RWPE1 (cell line): ENCODE measurements at regions not wholly inside any gene's neighbourhood (a gene's known extent, or its start where the extent isn't known, plus 50 kb on each side); places are given as distances from the start of the nearest gene placed in this dataset.

Experiments used
- CTCF ChIA-PET: fragments of 350-600 bp; sonication (Branson Sonifier 250); formaldehyde crosslinking; extraction: SDS; loops from one replicate; lab custom pipeline; 2021; lab: Yijun Ruan, JAX
- POLR2A ChIA-PET: fragments of 400-600 bp; formaldehyde crosslinking; extraction: SDS; loops from one replicate; lab custom pipeline; 2020; ENCODE audit warnings: antibody characterized with exemption; ENCODE audit not compliant: low non-redundant PET; lab: Yijun Ruan, JAX
- DNase-seq: peaks from one replicate; pipeline ENCODE4 v3.0.0; 2012; ENCODE audit warnings: low spot score
- H3K27ac ChIP-seq: fragments of 450-650 bp; 2 replicates; pipeline ENCODE4 v1.5.1; 2017
- TF ChIP-seq, protein P1 (sequence below): fragments of 450-650 bp; conservative IDR thresholded peaks from 2 replicates; pipeline ENCODE4 v1.5.1; 2017; ENCODE audit warnings: low read depth, mild to moderate bottlenecking

- DNase-seq: no peak
- no peak overlapping the region for H3K27ac ChIP-seq
- TF ChIP-seq, protein P1, sequence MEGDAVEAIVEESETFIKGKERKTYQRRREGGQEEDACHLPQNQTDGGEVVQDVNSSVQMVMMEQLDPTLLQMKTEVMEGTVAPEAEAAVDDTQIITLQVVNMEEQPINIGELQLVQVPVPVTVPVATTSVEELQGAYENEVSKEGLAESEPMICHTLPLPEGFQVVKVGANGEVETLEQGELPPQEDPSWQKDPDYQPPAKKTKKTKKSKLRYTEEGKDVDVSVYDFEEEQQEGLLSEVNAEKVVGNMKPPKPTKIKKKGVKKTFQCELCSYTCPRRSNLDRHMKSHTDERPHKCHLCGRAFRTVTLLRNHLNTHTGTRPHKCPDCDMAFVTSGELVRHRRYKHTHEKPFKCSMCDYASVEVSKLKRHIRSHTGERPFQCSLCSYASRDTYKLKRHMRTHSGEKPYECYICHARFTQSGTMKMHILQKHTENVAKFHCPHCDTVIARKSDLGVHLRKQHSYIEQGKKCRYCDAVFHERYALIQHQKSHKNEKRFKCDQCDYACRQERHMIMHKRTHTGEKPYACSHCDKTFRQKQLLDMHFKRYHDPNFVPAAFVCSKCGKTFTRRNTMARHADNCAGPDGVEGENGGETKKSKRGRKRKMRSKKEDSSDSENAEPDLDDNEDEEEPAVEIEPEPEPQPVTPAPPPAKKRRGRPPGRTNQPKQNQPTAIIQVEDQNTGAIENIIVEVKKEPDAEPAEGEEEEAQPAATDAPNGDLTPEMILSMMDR: no peak
- POLR2A ChIA-PET: no interaction called here
- CTCF ChIA-PET: no interaction called here
Observed at GRCh38 chr4:42205541-42205940, 53.1 kb upstream of the BEND4 start.

DNA sequence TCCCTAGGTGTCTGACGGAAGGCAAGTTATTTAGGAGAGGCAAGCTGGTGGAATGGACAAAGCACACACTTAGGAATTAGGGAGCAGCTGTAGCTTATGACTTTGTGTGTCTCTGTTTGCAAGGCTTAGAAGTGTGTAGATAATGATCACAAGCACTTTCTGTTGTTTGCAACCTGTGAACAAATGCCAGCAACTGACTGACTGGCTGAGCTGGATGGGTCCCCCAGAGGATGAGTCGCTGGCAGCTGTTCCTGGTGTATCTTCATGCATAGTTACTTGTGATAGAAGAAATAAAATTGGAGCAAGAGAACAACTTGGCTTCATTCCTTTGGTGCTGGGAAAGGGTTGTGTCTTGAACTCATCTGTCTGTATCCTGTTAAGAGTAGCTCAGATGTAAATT is 64.2 kb upstream of the BEND4 start:
- CTCF ChIA-PET: interaction anchor here (0.6 kb wide), 1 partner anchor 716 kb away, joined by 3 read pairs; no protein-coding TSS in a partner anchor
- TF ChIP-seq, protein P1: no peak
- H3K27ac ChIP-seq: no peak overlapping the region
- POLR2A ChIA-PET: no interaction called here
- no peak for DNase-seq

GRCh38 chr4:42225286-42225685 is 72.8 kb upstream of the BEND4 start:
- POLR2A ChIA-PET: no interaction called here
- CTCF ChIA-PET: no interaction called here
- H3K27ac ChIP-seq: no peak overlapping the region
- DNase-seq: no peak
- TF ChIP-seq, protein P1: no peak

DNA sequence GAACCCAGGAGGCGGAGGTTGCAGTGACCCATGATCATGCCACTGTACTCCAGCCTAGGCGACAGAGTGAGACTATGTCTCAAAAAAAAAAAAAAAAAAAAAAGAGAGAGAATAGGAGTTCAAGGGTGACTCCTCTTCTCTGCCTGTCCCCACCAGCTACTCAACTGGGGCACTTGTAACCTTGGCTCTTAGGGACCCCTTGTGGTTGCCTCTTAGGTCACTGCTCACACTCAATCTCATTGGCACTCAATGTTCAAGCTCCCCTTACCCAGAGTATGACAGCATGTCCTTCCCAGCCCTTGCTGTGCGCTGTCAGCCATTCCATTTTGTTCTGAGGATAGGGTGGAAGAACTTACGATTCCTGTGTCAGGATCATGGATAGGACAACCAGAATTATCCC is 82.4 kb upstream of the BEND4 start:
- DNase-seq: no peak
- ChIA-PET CTCF (no interaction called here), POLR2A (no interaction called here)
- TF ChIP-seq, protein P1: no peak
- no peak overlapping the region for H3K27ac ChIP-seq

DNA sequence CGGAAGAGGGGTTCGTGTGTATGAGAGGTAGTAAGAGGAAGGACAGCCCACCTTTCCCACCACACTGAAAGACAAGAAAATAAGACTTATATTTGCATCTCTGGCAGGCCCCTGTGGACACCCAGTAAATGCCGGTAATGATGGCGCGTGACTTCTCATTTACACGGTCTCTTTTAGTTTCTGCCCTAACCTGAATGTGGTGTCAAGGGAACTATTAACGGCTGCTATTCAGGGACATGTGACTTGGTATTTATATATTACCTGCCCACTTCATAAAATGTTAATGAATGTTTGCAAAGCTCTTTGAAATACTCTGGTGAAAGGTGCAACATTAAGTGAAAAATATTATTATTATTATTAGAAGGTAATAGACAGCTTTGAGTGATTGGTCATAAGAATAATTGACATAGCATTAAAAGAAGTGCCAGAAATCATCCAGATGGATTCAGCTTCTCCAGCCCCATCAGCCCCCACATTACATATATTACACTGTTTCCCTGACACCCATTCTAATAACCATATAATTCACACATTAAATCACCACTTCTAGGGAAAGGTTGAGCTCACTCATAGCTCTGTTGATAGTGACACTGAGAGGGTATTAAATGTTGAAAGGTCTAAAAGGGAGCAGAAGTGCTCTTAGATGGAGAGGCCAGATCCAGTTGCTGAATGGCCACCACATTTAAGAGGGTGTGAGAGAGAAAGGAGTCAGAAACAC is 83.0 kb upstream of the BEND4 start:
- no peak for DNase-seq
- ChIA-PET CTCF (interaction anchor here (0.6 kb wide), 2 partner anchors 135 to 225 kb away, joined by 3 to 4 read pairs; no protein-coding TSS in a partner anchor), POLR2A (no interaction called here)
- TF ChIP-seq, protein P1: no peak
- no peak overlapping the region for H3K27ac ChIP-seq

DNA sequence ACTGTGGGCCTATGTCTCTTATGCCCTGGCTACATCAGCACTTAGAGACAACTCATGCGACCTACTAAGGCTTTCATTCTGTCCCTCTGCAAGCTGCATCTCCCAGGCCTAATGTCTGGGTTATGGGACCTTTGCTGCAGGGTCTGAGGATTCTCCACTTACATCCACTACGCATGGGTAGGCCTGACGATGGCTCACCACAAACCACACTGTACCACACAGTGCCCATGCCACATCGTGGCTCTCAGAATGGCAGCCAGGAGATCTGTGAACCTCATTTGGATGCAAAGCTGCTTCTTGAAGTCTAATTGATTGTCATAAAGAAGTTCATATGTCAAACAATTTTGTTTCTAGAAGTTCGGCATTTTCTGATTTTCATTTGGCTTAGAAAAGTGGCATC is 84.6 kb upstream of the BEND4 start:
- DNase-seq: no peak
- TF ChIP-seq, protein P1: no peak
- H3K27ac ChIP-seq: no peak overlapping the region
- ChIA-PET CTCF (no interaction called here), POLR2A (no interaction called here)
